Lung (tissue), 11 donors: ENCODE measurements at regions not wholly inside any gene's neighbourhood (a gene's known extent, or its start where the extent isn't known, plus 50 kb on each side); places are given as distances from the start of the nearest gene placed in this dataset.
"Not testable (repeated sequence)": the region's sequence is repeated elsewhere in the genome, so short reads cannot be mapped to it uniquely, and the experiment has no call there.

Source experiments
- ATAC-seq: fragments of 200-7000 bp; cut with Tn5 transposase; one replicate; pipeline ENCODE4 v1.9.1; 2020; ENCODE audit warnings: moderate number of reproducible peaks; ENCODE audit not compliant: insufficient read depth, low FRiP score
- DNase-seq, 3 donors: peaks; one replicate each; pipeline ENCODE4 v3.0.0-alpha.2; 2013 to 2017
- H3K27ac ChIP-seq, 2 donors: one replicate each; pipeline ENCODE4 v1.5.1; 2013; ENCODE audit warnings: mild to moderate bottlenecking in 2 of 2, moderate library complexity in 2 of 2, control low read depth in 1 of 2, inconsistent platforms in 1 of 2, low read depth in 1 of 2, low read length in 1 of 2
- H3K27me3 ChIP-seq, 3 donors: one replicate each; pipeline ENCODE4 v1.5.1; 2013; ENCODE audit warnings: low read length in 2 of 3; ENCODE audit not compliant: control insufficient read depth in 3 of 3, insufficient read depth in 3 of 3
- H3K36me3 ChIP-seq, 4 donors: one replicate each; pipeline ENCODE4 v1.5.1; 2013; ENCODE audit warnings: low read length in 4 of 4, mild to moderate bottlenecking in 1 of 4, moderate library complexity in 1 of 4; ENCODE audit not compliant: control insufficient read depth in 4 of 4, insufficient read depth in 4 of 4
- H3K4me1 ChIP-seq, 5 donors: one replicate each; pipeline ENCODE4 v1.5.1; 2013; ENCODE audit warnings: low read length in 5 of 5, mild to moderate bottlenecking in 2 of 5, moderate library complexity in 1 of 5; ENCODE audit not compliant: control insufficient read depth in 5 of 5, insufficient read depth in 5 of 5
- H3K4me3 ChIP-seq: one replicate; pipeline ENCODE4 v1.5.1; 2013; ENCODE audit warnings: mild to moderate bottlenecking, control low read depth, moderate library complexity
- H3K9ac ChIP-seq, 2 donors: one replicate each; pipeline ENCODE4 v1.5.1; 2013; ENCODE audit warnings: low read length in 2 of 2, control low read depth in 1 of 2; ENCODE audit not compliant: insufficient read depth in 1 of 2
- H3K9me3 ChIP-seq, 4 donors: one replicate each; pipeline ENCODE4 v1.5.1; 2013; ENCODE audit warnings: low read length in 3 of 4, mild to moderate bottlenecking in 1 of 4, moderate library complexity in 1 of 4; ENCODE audit not compliant: control insufficient read depth in 4 of 4, insufficient read depth in 3 of 4
- CTCF ChIP-seq: IDR thresholded peaks from 2 replicates; pipeline ENCODE4 v1.5.1; 2012; ENCODE audit warnings: mild to moderate bottlenecking; ENCODE audit errors: control extremely low read depth, extremely low read depth
- WGBS, 2 donors: extraction: QIAGEN DNeasy Blood & Tissue Kit; methylation state at CpG; one replicate each; pipeline ENCODE4 v1.1.7; 2013; 5-methylcytosine and 5-hydroxymethylcytosine counted together
- donor health status: control.
- donor health status: control.
- donor health status: Bipolar disorder and iron deficiency.
- donor health status: healthy.
- donor health status: DM: yes; HTN: yes; CAD: no.

GRCh38 chr11:104682206-104682605, 216.1 kb downstream of the CASP12 start:
- Histone ChIP-seq H3K36me3 (no peaks in the 10 kb centered on the region), H3K4me1 (peaks cover 0 to 2% (median 0%) of the 10 kb centered on the region in 5 donors), H3K4me3 (no peak overlapping the region), H3K9me3 (no peaks in the 10 kb centered on the region), H3K9ac (no peak overlapping the region), H3K27ac (no peak overlapping the region), H3K27me3 (no peaks in the 10 kb centered on the region)
- no peak for ATAC-seq
- no peak for DNase-seq
- no peak for TF ChIP-seq CTCF
- WGBS, 2 donors: 89 to 96% methylated on average over 1 of the region's 1 CpG

DNA sequence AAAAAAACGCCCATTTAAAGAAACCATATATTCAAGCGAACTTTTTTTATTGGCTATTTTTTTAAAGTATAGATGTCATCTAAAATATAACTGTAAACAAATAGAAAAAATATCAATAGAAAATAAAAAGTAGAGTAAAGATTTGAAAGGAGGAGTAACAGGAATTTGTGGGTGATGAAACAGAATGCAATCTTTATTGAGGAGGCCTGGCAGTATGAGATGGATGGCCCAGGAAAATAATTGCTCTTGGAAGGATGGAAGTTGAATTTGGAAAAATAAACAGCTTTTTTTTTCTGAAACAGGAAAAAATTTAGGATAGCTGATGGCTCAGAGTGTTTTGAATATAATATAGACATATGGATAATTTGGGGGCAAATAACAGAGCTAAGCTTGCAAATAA, 219.0 kb downstream of the CASP12 start:
- Histone ChIP-seq H3K4me3 (no peak overlapping the region), H3K9ac (no peak overlapping the region), H3K27ac (no peak overlapping the region), H3K9me3 (no peaks in the 10 kb centered on the region), H3K27me3 (no peaks in the 10 kb centered on the region), H3K36me3 (no peaks in the 10 kb centered on the region), H3K4me1 (no peaks in the 10 kb centered on the region)
- TF ChIP-seq CTCF: no peak
- ATAC-seq (no peak), DNase-seq (no peak)
- WGBS, 2 donors: 93 to 98% methylated on average over 2 of the region's 2 CpGs

DNA sequence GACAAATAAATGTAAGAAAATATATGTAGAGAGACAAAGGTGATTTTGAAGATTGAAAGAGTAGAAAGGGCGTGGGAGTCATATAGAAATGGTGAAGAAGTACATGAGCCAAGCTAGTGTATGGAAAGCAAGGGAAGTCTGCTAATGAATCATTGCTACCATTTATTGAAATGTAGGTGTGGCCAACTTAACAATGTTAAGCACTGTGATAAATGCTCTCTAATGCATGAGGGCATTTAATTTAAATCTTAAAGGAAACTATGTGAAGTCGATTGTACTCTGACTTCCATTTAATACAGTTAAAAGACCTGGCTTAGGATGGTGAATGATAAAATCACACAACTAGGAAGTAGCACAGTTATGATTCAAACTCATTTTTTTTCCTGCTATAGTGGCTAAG, 219.9 kb downstream of the CASP12 start:
- DNase-seq: no peak
- TF ChIP-seq CTCF: no peak
- ATAC-seq: no peak
- Histone ChIP-seq H3K9ac (no peak overlapping the region), H3K4me3 (no peak overlapping the region), H3K9me3 (no peaks in the 10 kb centered on the region), H3K27me3 (no peaks in the 10 kb centered on the region), H3K27ac (no peak overlapping the region), H3K36me3 (no peaks in the 10 kb centered on the region), H3K4me1 (no peaks in the 10 kb centered on the region)
- WGBS, 2 donors: 72 to 80% methylated on average over 2 of the region's 2 CpGs

DNA sequence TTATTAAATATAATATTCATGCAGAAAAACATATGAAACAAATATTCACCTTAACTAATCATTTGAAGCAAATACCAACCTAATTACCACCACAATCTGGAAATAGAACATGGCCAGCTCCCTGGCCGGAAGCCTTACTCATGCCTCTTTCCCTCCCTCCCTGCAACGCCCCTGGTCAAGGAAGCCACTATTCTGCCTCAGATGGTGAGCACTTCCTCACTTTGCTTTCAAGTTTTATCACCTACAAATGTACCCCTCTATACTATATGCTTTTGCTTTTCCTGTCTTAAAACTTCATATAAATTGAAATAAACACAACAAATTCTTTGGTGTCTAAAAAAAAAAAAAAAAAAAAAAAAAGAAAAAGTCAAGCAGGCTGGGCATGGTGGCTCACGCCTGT, 221.2 kb downstream of the CASP12 start:
- not testable (repeated sequence) for H3K9me3 ChIP-seq, H3K4me1 ChIP-seq, H3K9ac ChIP-seq, H3K4me3 ChIP-seq, H3K36me3 ChIP-seq, DNase-seq, H3K27ac ChIP-seq, H3K27me3 ChIP-seq, ATAC-seq
- WGBS, 2 donors: 92 to 100% methylated on average over 1 of the region's 3 CpGs
